Prostate gland (tissue), 2 donors: ENCODE measurements at regions not wholly inside any gene's neighbourhood (a gene's known extent, or its start where the extent isn't known, plus 50 kb on each side); places are given as distances from the start of the nearest gene placed in this dataset.

Experiments
- POLR2A ChIP-seq: fragments of 450-650 bp; IDR thresholded peaks from one replicate; pipeline ENCODE4 v1.6.1; 2016; ENCODE audit warnings: antibody characterized with exemption, mild to moderate bottlenecking
- POLR2AphosphoS5 ChIP-seq: sonication (generic); formaldehyde crosslinking; IDR thresholded peaks from one replicate; pipeline ENCODE4 v1.6.1; 2017; ENCODE audit warnings: antibody characterized with exemption
- TF ChIP-seq, protein P1 (sequence below), 4 experiments: fragments of 200-600 bp in 2 of 4; fragments of 450-650 bp in 2 of 4; sonication (generic) in 2 of 4; IDR thresholded peaks; 1 replicate in 3 of 4; 2 replicates in 1 of 4; pipeline ENCODE4 v1.5.1; 2016 to 2019; ENCODE audit warnings: antibody characterized with exemption in 4 of 4, mild to moderate bottlenecking in 2 of 4, moderate library complexity in 2 of 4

DNA sequence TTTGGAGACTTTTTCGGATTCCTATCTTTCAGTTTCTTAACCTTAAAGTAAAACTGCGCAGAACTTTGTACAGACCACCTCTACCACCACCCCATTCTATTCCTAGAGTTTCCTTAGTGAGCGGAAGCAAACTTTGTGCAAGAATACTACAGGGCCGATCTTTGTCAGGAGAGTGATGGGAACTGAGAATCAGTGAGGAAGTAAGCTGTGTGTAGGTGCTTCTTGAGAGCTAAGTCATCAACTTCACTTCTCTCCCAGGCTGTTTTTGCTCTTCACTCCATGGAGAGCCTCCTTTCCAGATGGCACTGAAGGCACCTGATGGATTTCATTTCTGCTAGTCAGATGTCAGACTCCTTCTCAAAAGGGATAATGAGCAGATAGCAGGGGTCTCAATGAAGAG, 127.3 kb downstream of the SPATA31D1 start:
- TF ChIP-seq, protein P1, sequence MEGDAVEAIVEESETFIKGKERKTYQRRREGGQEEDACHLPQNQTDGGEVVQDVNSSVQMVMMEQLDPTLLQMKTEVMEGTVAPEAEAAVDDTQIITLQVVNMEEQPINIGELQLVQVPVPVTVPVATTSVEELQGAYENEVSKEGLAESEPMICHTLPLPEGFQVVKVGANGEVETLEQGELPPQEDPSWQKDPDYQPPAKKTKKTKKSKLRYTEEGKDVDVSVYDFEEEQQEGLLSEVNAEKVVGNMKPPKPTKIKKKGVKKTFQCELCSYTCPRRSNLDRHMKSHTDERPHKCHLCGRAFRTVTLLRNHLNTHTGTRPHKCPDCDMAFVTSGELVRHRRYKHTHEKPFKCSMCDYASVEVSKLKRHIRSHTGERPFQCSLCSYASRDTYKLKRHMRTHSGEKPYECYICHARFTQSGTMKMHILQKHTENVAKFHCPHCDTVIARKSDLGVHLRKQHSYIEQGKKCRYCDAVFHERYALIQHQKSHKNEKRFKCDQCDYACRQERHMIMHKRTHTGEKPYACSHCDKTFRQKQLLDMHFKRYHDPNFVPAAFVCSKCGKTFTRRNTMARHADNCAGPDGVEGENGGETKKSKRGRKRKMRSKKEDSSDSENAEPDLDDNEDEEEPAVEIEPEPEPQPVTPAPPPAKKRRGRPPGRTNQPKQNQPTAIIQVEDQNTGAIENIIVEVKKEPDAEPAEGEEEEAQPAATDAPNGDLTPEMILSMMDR (IDR thresholded peaks at IDR 0.05), result no peak
- TF ChIP-seq POLR2AphosphoS5, result no peak
- TF ChIP-seq POLR2A, result no peak
